ENCODE measurements at regions not wholly inside any gene's neighbourhood (a gene's known extent, or its start where the extent isn't known, plus 50 kb on each side); places are given as distances from the start of the nearest gene placed in this dataset.

GRCh38 chr11:82676483-82677094 lies 57.1 kb downstream of the FAM181B start:
- TF ChIP-seq CTCF (IDR thresholded peaks at IDR 0.05), result peak; percentile 21
- DNase-seq (ENCODE audit: low spot score), result no peak
- Histone ChIP-seq H3K4me3 (no peak overlapping the region), H3K27ac (no peak overlapping the region)

- no peak overlapping the region for H3K27ac ChIP-seq
- DNase-seq (ENCODE audit: low spot score), result no peak
- H3K4me3 ChIP-seq, result no peak overlapping the region
- no peak for TF ChIP-seq CTCF (IDR thresholded peaks at IDR 0.05)
Measured at GRCh38 chr11:82675838-82676237, 57.8 kb downstream of the FAM181B start.

GRCh38 chr11:82673631-82674030 lies 60.0 kb downstream of the FAM181B start:
- H3K27ac ChIP-seq, result no peak overlapping the region
- TF ChIP-seq CTCF (IDR thresholded peaks at IDR 0.05), result no peak

GRCh38 chr11:82671451-82671850 lies 62.2 kb downstream of the FAM181B start:
- Histone ChIP-seq H3K4me3 (no peak overlapping the region), H3K27ac (no peak overlapping the region)
- no peak for TF ChIP-seq CTCF (IDR thresholded peaks at IDR 0.05)
- DNase-seq (ENCODE audit: low spot score), result no peak

More at GRCh38 chr11:82673631-82674030, 60.0 kb downstream of the FAM181B start:
- H3K4me3 ChIP-seq, result no peak overlapping the region
- no peak for DNase-seq (ENCODE audit: low spot score)

- Histone ChIP-seq H3K4me3 (no peak overlapping the region), H3K27ac (no peak overlapping the region)
- no peak for TF ChIP-seq CTCF (IDR thresholded peaks at IDR 0.05)
- DNase-seq (ENCODE audit: low spot score), result no peak
Measured at GRCh38 chr11:82663535-82663934, 70.1 kb downstream of the FAM181B start.

GRCh38 chr11:82653752-82654151 lies 79.9 kb downstream of the FAM181B start:
- DNase-seq (ENCODE audit: low spot score), result no peak
- TF ChIP-seq CTCF (IDR thresholded peaks at IDR 0.05), result no peak
- Histone ChIP-seq H3K4me3 (no peak overlapping the region), H3K27ac (no peak overlapping the region)

- H3K27ac ChIP-seq, result no peak overlapping the region
- TF ChIP-seq CTCF (IDR thresholded peaks at IDR 0.05), result no peak
- DNase-seq (ENCODE audit: low spot score), result no peak
Measured at GRCh38 chr11:82639251-82639650, 94.4 kb downstream of the FAM181B start.

More at GRCh38 chr11:82639251-82639650, 94.4 kb downstream of the FAM181B start:
- no peak overlapping the region for H3K4me3 ChIP-seq

All from coronary artery (tissue), 2 donors.